NOMO-1 treated with dmso at 0.1 percent for 144 hours (cell line): ENCODE measurements at regions not wholly inside any gene's neighbourhood (a gene's known extent, or its start where the extent isn't known, plus 50 kb on each side); places are given as distances from the start of the nearest gene placed in this dataset.

ENCODE experiments used
- DNase-seq: peaks from one replicate; lab custom pipeline; 2025; ENCODE audit not compliant: unreplicated experiment; lab: John Stamatoyannopoulos, UW

GRCh38 chr4:167475951-167476350 is 241.7 kb upstream of the SPOCK3 start:
- no peak for DNase-seq

- no peak for DNase-seq
These were observed 257.7 kb upstream of the SPOCK3 start for GRCh38 chr4:167492007-167492406.

- DNase-seq, result no peak
These were observed 275.3 kb upstream of the SPOCK3 start for GRCh38 chr4:167509551-167509950.

- DNase-seq, result no peak
These were observed 289.8 kb upstream of the SPOCK3 start for GRCh38 chr4:167524091-167524490.

GRCh38 chr4:167537761-167538160 is 303.5 kb upstream of the SPOCK3 start:
- DNase-seq, result no peak

- no peak for DNase-seq
These were observed 307.0 kb upstream of the SPOCK3 start for GRCh38 chr4:167541286-167541685.

GRCh38 chr4:167544391-167544790 is 310.1 kb upstream of the SPOCK3 start:
- no peak for DNase-seq

GRCh38 chr4:167550021-167550420 is 315.7 kb upstream of the SPOCK3 start:
- no peak for DNase-seq

- DNase-seq, result no peak
These were observed 321.2 kb upstream of the SPOCK3 start for GRCh38 chr4:167555338-167556022.

GRCh38 chr4:167578906-167579305 is 344.6 kb upstream of the SPOCK3 start:
- DNase-seq, result no peak

GRCh38 chr4:167581449-167581965 is 347.2 kb upstream of the SPOCK3 start:
- DNase-seq, result no peak

- DNase-seq, result no peak
These were observed 353.1 kb upstream of the SPOCK3 start for GRCh38 chr4:167587361-167587760.

- no peak for DNase-seq
These were observed 361.6 kb upstream of the SPOCK3 start for GRCh38 chr4:167595898-167596297.

GRCh38 chr4:167602157-167602556 is 367.9 kb upstream of the SPOCK3 start:
- DNase-seq, result no peak

- DNase-seq, result no peak
These were observed 372.3 kb upstream of the SPOCK3 start for GRCh38 chr4:167606551-167606950.

- DNase-seq, result no peak
These were observed 379.1 kb upstream of the SPOCK3 start for GRCh38 chr4:167613381-167613780.

GRCh38 chr4:167614866-167615265 is 380.6 kb upstream of the SPOCK3 start:
- no peak for DNase-seq

GRCh38 chr4:167616476-167616875 is 382.2 kb upstream of the SPOCK3 start:
- DNase-seq, result no peak

GRCh38 chr4:167622481-167623240 is 388.4 kb upstream of the SPOCK3 start:
- peak; percentile 5 for DNase-seq

- DNase-seq, result no peak
These were observed 388.9 kb upstream of the SPOCK3 start for GRCh38 chr4:167623241-167623572.

GRCh38 chr4:167629272-167629671 is 395.0 kb upstream of the SPOCK3 start:
- no peak for DNase-seq

GRCh38 chr4:167642250-167642649 is 408.0 kb upstream of the SPOCK3 start:
- no peak for DNase-seq
